HepG2 (cell line): ENCODE measurements at regions not wholly inside any gene's neighbourhood (a gene's known extent, or its start where the extent isn't known, plus 50 kb on each side); places are given as distances from the start of the nearest gene placed in this dataset.
"Not testable (repeated sequence)": the region's sequence is repeated elsewhere in the genome, so short reads cannot be mapped to it uniquely, and the experiment has no call there.

Experiments
- ATAC-seq: fragments of 200-7000 bp; cut with Tn5 transposase; 3 replicates; pipeline ENCODE4 v1.9.1; 2020; ENCODE audit warnings: mild to moderate bottlenecking, moderate library complexity
- BruUV-seq: library from RNA; stranded (reverse); fragments of 400-500 nt; replicated peaks from 2 replicates; lab custom pipeline; 2021; lab: Mats Ljungman, UMichigan
- CTCF ChIA-PET: fragments of 300-600 bp; formaldehyde crosslinking; extraction: SDS; loops from one replicate; lab custom pipeline; 2021; ENCODE audit warnings: low total read pairs, inconsistent platforms, low intra/inter-chr PET ratio; lab: Yijun Ruan, JAX
- POLR2A ChIA-PET: fragments of 350-600 bp; sonication (Branson Sonifier 250); formaldehyde crosslinking; loops from one replicate; lab custom pipeline; 2020; ENCODE audit warnings: antibody characterized with exemption, inconsistent platforms; lab: Yijun Ruan, JAX
- DNase-seq: peaks from one replicate; pipeline ENCODE4 v3.0.0-alpha.2; 2015; ENCODE audit warnings: low spot score
- FAIRE-seq: peaks from 3 replicates; lab custom pipeline; 2011; peaks lifted over from hg19 to GRCh38; lab: Jason Lieb, UNC
- H2AFZ ChIP-seq: one replicate; pipeline ENCODE4 v1.6.1; 2011; ENCODE audit warnings: low read length, inconsistent platforms
- H3K27ac ChIP-seq: fragments of 300-600 bp; 3 replicates; pipeline ENCODE4 v1.8.0; 2011; ENCODE audit warnings: mixed run types, mild to moderate bottlenecking, mixed read lengths, low read length, inconsistent platforms; ENCODE audit not compliant: insufficient read depth; ENCODE audit errors: extremely low read length
- H3K27me3 ChIP-seq, 2 experiments: fragments of 200-600 bp in 1 of 2; 2 replicates in 1 of 2; 3 replicates in 1 of 2; pipeline versions ENCODE4 v1.6.0 to v1.8.0; 2011; ENCODE audit warnings: low read length in 2 of 2, mild to moderate bottlenecking in 2 of 2, moderate library complexity in 2 of 2, inconsistent platforms in 1 of 2; ENCODE audit not compliant: insufficient read depth in 2 of 2, control insufficient read depth in 1 of 2
- H3K36me3 ChIP-seq, 2 experiments: fragments of 200-600 bp in 1 of 2; replicated peaks in 1 of 2; 2 replicates in 1 of 2; 3 replicates in 1 of 2; pipeline versions ENCODE4 v1.5.1 to v1.8.0; 2011; ENCODE audit warnings: low read length in 2 of 2, inconsistent platforms in 1 of 2; ENCODE audit not compliant: insufficient read depth in 2 of 2, control insufficient read depth in 1 of 2
- H3K4me1 ChIP-seq: 2 replicates; pipeline ENCODE4 v1.5.1; 2012; ENCODE audit warnings: low read length, inconsistent platforms; ENCODE audit not compliant: insufficient read depth
- H3K4me2 ChIP-seq: 2 replicates; pipeline ENCODE4 v1.6.0; 2011; ENCODE audit warnings: low read depth, low read length, inconsistent platforms
- H3K4me3 ChIP-seq, 3 experiments: fragments of 200-600 bp in 1 of 3; sonication (generic), shearing (Covaris generic) in 1 of 3; replicated peaks in 1 of 3; 2 replicates each; pipeline ENCODE4 v1.5.1; 2011 to 2016; ENCODE audit warnings: low read length in 3 of 3, inconsistent platforms in 2 of 3, low read depth in 2 of 3, mild to moderate bottlenecking in 2 of 3, control low read depth in 1 of 3, mixed read lengths in 1 of 3; ENCODE audit not compliant: insufficient read depth in 1 of 3
- H3K79me2 ChIP-seq: one replicate; pipeline ENCODE4 v1.6.1; 2011; ENCODE audit warnings: low read length, inconsistent platforms; ENCODE audit not compliant: insufficient read depth
- H3K9ac ChIP-seq: 2 replicates; pipeline ENCODE4 v1.6.0; 2011; ENCODE audit warnings: mild to moderate bottlenecking, low read depth, low read length, inconsistent platforms; ENCODE audit not compliant: insufficient read depth
- H3K9me3 ChIP-seq: 2 replicates; pipeline ENCODE4 v1.5.1; 2012; ENCODE audit warnings: mild to moderate bottlenecking, low read length
- H4K20me1 ChIP-seq: 2 replicates; pipeline ENCODE4 v1.6.0; 2011; ENCODE audit warnings: inconsistent platforms, mild to moderate bottlenecking, low read length, moderate library complexity; ENCODE audit not compliant: insufficient read depth
- WGBS: methylation state at CpG from one replicate; pipeline ENCODE4 v1.1.6; 2017; ENCODE audit warnings: low lambda C conversion rate; 5-methylcytosine and 5-hydroxymethylcytosine counted together
- in situ Hi-C: cut with HindIII; loops from 2 replicates; pipeline ENCODE4 v1.10.0; 2017; ENCODE audit warnings: low pct_unique_long_range_greater_than_20kb; ENCODE audit not compliant: extremely low pct_ligation_motif_present
- intact Hi-C: fragments of 100-400 bp; cut with micrococcal nuclease; formaldehyde crosslinking; loops from one replicate; pipeline ENCODE4 v1.10.0; 2022; ENCODE audit not compliant: unreplicated experiment

DNA sequence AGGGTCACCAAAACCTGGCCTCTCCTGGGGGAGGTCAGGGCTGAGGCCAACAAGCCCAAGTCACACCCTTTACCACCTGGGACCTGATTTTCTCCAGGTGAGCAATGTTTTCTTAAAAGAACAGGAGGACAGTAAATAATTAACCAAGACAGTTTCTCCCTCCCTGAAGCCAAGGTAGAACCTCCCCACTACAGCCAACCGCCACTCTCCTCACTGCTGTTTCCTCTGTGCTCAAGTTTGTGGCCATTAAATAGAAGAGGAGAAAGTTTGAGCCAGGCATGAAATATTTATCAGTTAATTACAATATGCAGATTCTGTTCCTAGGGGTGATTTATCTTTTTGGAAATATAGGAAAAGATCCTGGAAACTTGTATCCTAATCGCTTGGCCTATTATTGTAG, 150.6 kb upstream of the ANKRD20A1 start:
- H3K9ac ChIP-seq, H3K4me1 ChIP-seq, H3K27me3 ChIP-seq, H3K9me3 ChIP-seq, H3K4me2 ChIP-seq, H4K20me1 ChIP-seq, H3K4me3 ChIP-seq, H3K79me2 ChIP-seq, H2AFZ ChIP-seq, intact Hi-C loops, in situ Hi-C loops, CTCF ChIA-PET, DNase-seq, H3K27ac ChIP-seq, ATAC-seq, FAIRE-seq, H3K36me3 ChIP-seq, BruUV-seq, POLR2A ChIA-PET: not testable (repeated sequence)
- no CpG with 5 or more reads among the region's 2 CpGs for WGBS

DNA sequence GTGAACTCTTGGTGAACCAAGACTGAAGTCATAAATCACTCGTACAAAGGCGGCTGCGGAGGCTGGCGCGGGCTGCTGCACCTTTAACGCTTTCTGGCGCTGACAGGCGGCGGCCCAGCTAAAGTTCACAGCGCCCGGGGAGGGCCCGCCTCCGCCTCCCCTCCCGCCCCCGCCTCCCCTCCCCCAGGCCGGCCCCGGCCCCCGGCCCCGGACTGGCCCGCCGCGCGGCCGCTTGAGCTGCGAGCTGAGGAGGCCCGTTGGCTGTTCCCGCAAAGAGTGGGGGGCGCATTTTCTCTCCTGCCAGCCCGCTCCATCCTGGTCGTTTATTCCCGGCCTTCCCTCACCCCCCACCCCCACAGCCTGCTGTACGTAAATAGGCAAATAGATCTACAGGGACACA, 147.3 kb upstream of the ANKRD20A1 start:
- WGBS = no CpG with 5 or more reads among the region's 32 CpGs
- H3K9me3 ChIP-seq, H2AFZ ChIP-seq, H3K4me3 ChIP-seq, H3K4me2 ChIP-seq, H3K36me3 ChIP-seq, CTCF ChIA-PET, H3K27me3 ChIP-seq, H3K9ac ChIP-seq, H3K79me2 ChIP-seq, in situ Hi-C loops, DNase-seq, intact Hi-C loops, FAIRE-seq, H4K20me1 ChIP-seq, H3K27ac ChIP-seq, POLR2A ChIA-PET, BruUV-seq, H3K4me1 ChIP-seq: not testable (repeated sequence)
- ATAC-seq = peak; percentile 83

DNA sequence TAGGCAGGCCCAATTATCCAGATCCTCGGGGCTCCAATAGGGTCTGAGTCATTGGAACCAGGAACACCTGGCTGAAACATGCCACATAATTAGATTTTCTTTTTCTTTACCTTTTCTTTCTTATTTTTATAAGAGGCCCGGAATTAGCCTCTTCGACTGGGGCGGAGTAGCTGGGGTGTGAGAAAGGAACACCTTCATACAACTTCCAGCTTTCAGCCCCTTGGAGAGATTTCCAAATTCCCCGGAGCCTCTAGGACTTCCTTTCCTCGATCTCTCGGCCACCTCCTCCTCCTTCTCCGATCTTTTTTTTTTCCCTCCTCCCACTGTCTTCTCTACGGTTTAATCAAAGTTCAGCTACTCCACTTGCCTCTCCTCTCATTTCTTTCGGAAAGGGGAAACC, 146.8 kb upstream of the ANKRD20A1 start:
- H3K4me2 ChIP-seq, H3K9me3 ChIP-seq, H4K20me1 ChIP-seq, H3K36me3 ChIP-seq, DNase-seq, in situ Hi-C loops, H3K79me2 ChIP-seq, intact Hi-C loops, H3K4me1 ChIP-seq, H3K4me3 ChIP-seq, BruUV-seq, FAIRE-seq, H3K9ac ChIP-seq, H3K27ac ChIP-seq, H2AFZ ChIP-seq, POLR2A ChIA-PET, H3K27me3 ChIP-seq, CTCF ChIA-PET, ATAC-seq: not testable (repeated sequence)
- 70% methylated on average over 5 of the region's 10 CpGs for WGBS

DNA sequence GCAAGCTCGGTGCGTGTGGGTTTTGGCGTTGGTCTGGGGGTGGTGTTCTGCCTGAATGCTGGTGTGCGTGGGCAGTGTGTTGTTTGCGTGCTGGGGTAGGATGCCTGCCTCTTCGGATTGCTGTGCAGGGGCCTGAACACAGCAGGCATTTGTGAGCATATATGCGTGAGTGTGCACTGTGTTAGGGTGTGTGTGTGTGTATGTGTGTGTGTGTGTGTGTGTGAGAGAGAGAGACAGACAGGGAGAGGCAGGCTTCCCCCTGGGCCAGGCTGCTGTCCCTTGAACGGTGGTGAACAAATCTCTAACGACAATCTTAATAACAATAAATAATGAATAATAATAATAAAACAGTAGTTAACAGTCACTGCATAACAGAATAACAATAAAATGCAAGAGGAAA, 145.8 kb upstream of the ANKRD20A1 start:
- H3K4me3 ChIP-seq, H3K27ac ChIP-seq, BruUV-seq, H3K27me3 ChIP-seq, in situ Hi-C loops, H2AFZ ChIP-seq, H3K4me1 ChIP-seq, H4K20me1 ChIP-seq, H3K9me3 ChIP-seq, CTCF ChIA-PET, ATAC-seq, H3K79me2 ChIP-seq, POLR2A ChIA-PET, H3K36me3 ChIP-seq, H3K4me2 ChIP-seq, intact Hi-C loops, H3K9ac ChIP-seq, DNase-seq, FAIRE-seq: not testable (repeated sequence)
- 99% methylated on average over 5 of the region's 9 CpGs for WGBS
